Endothelial cell of umbilical vein (primary cell): ENCODE measurements at regions not wholly inside any gene's neighbourhood (a gene's known extent, or its start where the extent isn't known, plus 50 kb on each side); places are given as distances from the start of the nearest gene placed in this dataset.

Experiments
- CTCF ChIP-seq, 2 donors: IDR thresholded peaks; 1 replicate in 1 of 2; 2 replicates in 1 of 2; pipeline ENCODE4 v1.5.1; 2011; ENCODE audit warnings: low read length in 2 of 2, mild to moderate bottlenecking in 2 of 2, moderate library complexity in 2 of 2, control low read depth in 1 of 2, inconsistent platforms in 1 of 2, low read depth in 1 of 2; ENCODE audit not compliant: insufficient read depth in 1 of 2; ENCODE audit errors: extremely low read depth in 1 of 2
- EZH2 ChIP-seq: IDR thresholded peaks from 2 replicates; pipeline ENCODE4 v1.6.1; 2012; ENCODE audit warnings: borderline replicate concordance, low read depth, mild to moderate bottlenecking, moderate library complexity, low read length, inconsistent platforms; ENCODE audit not compliant: severe bottlenecking
- JUN ChIP-seq: IDR thresholded peaks from 2 replicates; pipeline ENCODE4 v1.6.1; 2011; ENCODE audit warnings: borderline replicate concordance, low read depth; ENCODE audit not compliant: insufficient read length, insufficient read depth
- MYC ChIP-seq: IDR thresholded peaks from one replicate; pipeline ENCODE4 v1.6.1; 2011; ENCODE audit warnings: mild to moderate bottlenecking, low read depth, low read length
- POLR2A ChIP-seq: IDR thresholded peaks from 2 replicates; pipeline ENCODE4 v1.6.1; 2012; ENCODE audit warnings: low read depth, mild to moderate bottlenecking, control low read depth, low read length
- POLR2AphosphoS5 ChIP-seq: IDR thresholded peaks from 2 replicates; pipeline ENCODE4 v1.6.1; 2012; ENCODE audit warnings: low read depth, mild to moderate bottlenecking, control low read depth, low read length, moderate library complexity; ENCODE audit not compliant: insufficient read depth
- TF ChIP-seq, protein P1 (sequence below): IDR thresholded peaks from 2 replicates; pipeline ENCODE4 v1.6.1; 2011; ENCODE audit not compliant: insufficient read depth, insufficient read length

- TF ChIP-seq CTCF (IDR thresholded peaks at IDR 0.05; ENCODE audit: extremely low read depth in 1 of 2, insufficient read depth in 1 of 2, low read depth in 1 of 2, low read length in 2 of 2) (no peak), POLR2A (no peak), MYC (no peak), POLR2AphosphoS5 (no peak), EZH2 (no peak), JUN (no peak)
- TF ChIP-seq, protein P1, sequence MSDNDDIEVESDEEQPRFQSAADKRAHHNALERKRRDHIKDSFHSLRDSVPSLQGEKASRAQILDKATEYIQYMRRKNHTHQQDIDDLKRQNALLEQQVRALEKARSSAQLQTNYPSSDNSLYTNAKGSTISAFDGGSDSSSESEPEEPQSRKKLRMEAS: no peak
Observed at GRCh38 chr3:126291061-126291460, 66.1 kb downstream of the KLF15 start.
